ENCODE measurements at regions not wholly inside any gene's neighbourhood (a gene's known extent, or its start where the extent isn't known, plus 50 kb on each side); places are given as distances from the start of the nearest gene placed in this dataset.

DNA sequence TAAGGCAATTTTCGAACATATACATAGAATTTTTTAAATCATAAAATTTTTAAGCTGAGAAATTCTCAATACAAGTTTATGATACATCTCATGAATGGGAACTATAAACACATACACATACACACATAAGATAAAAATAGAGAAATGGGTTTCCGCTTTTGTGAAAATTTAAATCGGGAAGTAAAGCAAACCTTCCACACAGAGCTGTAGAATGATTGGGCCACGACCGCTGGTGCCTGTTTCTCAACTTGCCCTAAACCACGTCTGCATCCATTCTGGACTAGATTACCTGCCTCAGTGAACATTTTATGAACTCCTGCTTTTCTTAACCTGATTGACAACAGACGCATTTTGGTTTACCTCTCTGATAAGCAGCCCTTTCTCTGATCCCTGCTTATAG is 264.4 kb downstream of the SKAP2 start:
- DNase-seq (ENCODE audit: low spot score) = no peak

DNA sequence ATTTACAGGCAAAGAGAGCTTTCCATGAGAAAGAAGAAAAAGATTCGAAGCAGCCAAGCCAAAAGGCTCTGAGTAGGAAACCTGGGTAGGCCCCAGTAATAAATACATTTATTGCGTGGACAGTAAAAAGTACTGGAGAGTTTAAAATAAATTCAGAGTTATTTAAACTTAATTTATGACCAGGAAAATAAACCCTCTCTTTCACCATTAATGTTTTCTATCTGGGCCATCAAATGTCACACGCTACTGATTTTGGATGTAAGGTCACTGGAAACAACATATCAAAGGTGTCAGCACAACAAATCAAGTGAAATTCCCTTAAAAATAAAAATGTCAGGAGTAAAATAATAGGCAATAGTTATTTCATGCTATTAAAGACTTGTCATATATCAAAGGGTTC is 264.0 kb downstream of the SKAP2 start:
- no peak for DNase-seq (ENCODE audit: low spot score)

- DNase-seq (ENCODE audit: low spot score) = no peak
These were observed 260.8 kb downstream of the SKAP2 start for GRCh38 chr7:26603631-26604030.

DNA sequence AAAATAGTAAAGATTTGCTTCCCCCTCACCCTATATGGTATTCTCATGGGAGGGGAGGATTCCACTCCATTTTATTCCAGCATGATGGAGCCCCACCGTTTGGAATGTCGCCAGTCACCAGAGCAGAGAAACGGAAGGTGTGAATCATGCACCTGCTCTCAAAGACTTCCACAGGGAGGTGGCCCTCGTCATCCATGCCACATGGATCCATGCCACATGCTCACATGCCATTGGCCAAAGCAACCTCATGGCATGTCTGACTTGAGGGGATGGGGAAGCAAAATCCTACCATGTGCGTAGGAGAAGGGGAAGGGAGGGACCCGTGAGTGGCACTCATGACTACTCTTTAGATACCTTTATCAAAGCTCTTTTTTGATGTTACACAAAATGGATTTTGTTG is 256.0 kb downstream of the SKAP2 start:
- DNase-seq (ENCODE audit: low spot score) = no peak

DNA sequence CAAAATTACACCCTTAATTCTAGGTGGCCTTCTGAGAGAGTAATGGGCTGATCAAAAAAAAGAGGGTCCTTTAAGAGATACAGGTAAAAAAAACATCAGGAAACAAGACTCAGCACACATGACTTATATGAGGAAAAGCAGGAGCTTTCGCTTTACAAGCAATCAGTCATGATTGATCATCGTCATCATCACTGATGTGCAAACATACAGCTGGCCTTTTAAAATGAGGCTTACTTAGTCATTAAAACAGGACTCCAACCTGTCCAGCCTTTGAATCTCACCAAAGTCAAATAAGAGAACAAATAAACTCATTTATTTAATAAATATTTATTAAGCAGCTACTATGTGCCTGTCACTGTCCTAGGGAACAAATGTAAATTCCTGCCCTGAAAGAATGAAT is 255.3 kb downstream of the SKAP2 start:
- no peak for DNase-seq (ENCODE audit: low spot score)

- DNase-seq (ENCODE audit: low spot score) = no peak
These were observed 254.9 kb downstream of the SKAP2 start for GRCh38 chr7:26609532-26609931.

GRCh38 chr7:26612742-26613141 is 251.6 kb downstream of the SKAP2 start:
- DNase-seq (ENCODE audit: low spot score) = no peak

DNA sequence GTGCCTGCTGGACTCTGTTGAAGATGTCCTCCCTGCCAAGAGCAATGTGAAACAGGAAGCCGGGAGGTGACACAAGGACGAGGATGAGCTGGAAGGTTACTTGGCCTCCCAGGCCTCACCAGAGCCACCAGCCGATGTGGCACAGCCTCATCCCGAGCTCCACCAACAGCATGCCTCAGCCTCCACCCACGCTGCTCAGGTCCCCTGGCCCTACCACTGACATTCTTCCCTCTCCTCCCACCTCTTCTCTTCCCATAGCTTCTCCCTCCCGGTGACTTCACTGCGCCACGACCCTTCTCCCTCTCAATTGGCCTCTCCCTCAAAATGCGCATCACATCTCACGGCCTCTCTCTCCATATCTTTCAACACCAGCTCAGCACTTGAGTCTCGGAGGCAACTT is 249.9 kb downstream of the SKAP2 start:
- no peak for DNase-seq (ENCODE audit: low spot score)

- no peak for DNase-seq (ENCODE audit: low spot score)
These were observed 248.2 kb downstream of the SKAP2 start for GRCh38 chr7:26616235-26616634.

DNA sequence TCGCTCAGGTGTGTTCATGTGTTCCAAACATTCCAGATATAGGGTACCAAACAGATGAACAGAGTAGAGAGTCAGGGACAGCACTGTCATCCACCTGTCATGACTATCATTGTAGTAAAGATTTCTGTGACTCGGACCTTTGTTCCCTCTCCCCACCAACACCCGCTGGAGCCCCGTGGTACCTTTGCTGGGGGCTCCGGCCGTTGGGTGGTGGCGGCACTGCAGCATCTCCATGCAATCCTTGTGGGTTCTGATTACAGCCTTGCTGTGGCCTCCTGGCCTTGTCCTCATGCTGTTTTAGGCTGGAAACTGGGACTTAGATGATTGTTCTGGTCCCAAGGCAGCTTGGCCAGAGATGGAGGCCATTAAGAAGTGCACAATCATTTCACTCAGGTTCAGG is 247.3 kb downstream of the SKAP2 start:
- DNase-seq (ENCODE audit: low spot score) = no peak

All from umbilical cord (tissue), 1 donor.